Fibroblast of mammary gland (primary cell): ENCODE measurements at regions not wholly inside any gene's neighbourhood (a gene's known extent, or its start where the extent isn't known, plus 50 kb on each side); places are given as distances from the start of the nearest gene placed in this dataset.

Experiments
- DNase-seq: peaks from one replicate; pipeline ENCODE4 v3.0.0-alpha.2; 2010; ENCODE audit warnings: low read depth
- H3K4me3 ChIP-seq: 2 replicates; pipeline ENCODE4 v1.5.1; 2011; ENCODE audit warnings: low read depth, mild to moderate bottlenecking, low read length, moderate library complexity; ENCODE audit not compliant: control insufficient read depth
- CTCF ChIP-seq: conservative IDR thresholded peaks from 2 replicates; pipeline ENCODE4 v1.5.1; 2011; ENCODE audit warnings: low read depth, low read length, inconsistent platforms; ENCODE audit not compliant: control insufficient read depth, insufficient read depth

GRCh38 chr5:163172540-163173338 is 264.7 kb upstream of the CCNG1 start:
- no peak for DNase-seq

GRCh38 chr5:163177971-163178370 is 259.4 kb upstream of the CCNG1 start:
- TF ChIP-seq CTCF: no peak
- no peak for DNase-seq
- no peak overlapping the region for H3K4me3 ChIP-seq

More at GRCh38 chr5:163172540-163173338, 264.7 kb upstream of the CCNG1 start:
- TF ChIP-seq CTCF: no peak
- no peak overlapping the region for H3K4me3 ChIP-seq

GRCh38 chr5:163185315-163185714 is 252.1 kb upstream of the CCNG1 start:
- no peak overlapping the region for H3K4me3 ChIP-seq
- DNase-seq: no peak
- TF ChIP-seq CTCF: no peak

GRCh38 chr5:163189023-163189553 is 248.3 kb upstream of the CCNG1 start:
- no peak overlapping the region for H3K4me3 ChIP-seq
- no peak for TF ChIP-seq CTCF
- no peak for DNase-seq

GRCh38 chr5:163190283-163190682 is 247.1 kb upstream of the CCNG1 start:
- no peak for TF ChIP-seq CTCF
- H3K4me3 ChIP-seq: no peak overlapping the region
- no peak for DNase-seq

- DNase-seq: no peak
- H3K4me3 ChIP-seq: no peak overlapping the region
- TF ChIP-seq CTCF: no peak
Observed at GRCh38 chr5:163190784-163191183, 246.6 kb upstream of the CCNG1 start.
